ENCODE measurements at regions not wholly inside any gene's neighbourhood (a gene's known extent, or its start where the extent isn't known, plus 50 kb on each side); places are given as distances from the start of the nearest gene placed in this dataset.

DNA sequence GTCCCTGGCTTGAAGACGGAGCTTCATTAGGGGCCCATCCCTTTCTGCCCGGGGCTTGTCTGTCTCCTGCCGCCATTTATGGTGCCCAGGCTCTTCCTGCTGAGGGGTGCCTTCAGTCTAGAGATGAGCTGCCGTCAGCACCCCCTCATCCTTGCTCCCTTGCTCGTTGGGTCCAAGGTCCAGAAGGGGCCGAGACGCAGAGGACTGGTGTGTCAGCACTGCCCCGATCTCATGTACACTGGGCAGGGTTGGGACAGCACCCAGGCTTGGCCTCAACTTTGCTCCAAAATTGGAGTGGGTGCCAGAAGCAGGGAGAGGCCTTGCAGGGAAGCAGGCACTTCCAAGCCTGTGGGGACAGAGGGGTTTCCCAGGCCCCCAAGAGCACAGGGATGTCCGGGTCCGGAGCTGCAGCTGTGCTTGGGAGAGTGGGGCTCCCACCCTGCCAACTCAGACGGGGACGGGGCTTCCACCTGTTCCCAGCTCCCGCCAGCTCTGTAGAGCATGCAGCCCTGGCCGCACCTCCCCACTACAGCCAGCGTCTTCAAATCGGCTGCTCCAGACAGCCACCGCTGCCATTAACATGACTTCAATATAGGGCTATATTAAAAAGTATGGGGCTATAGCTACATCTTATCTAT, 488.8 kb downstream of the TENT5A start:
- ChIA-PET POLR2A (no interaction called here), CTCF (interaction anchor here (0.6 kb wide), 1 partner anchor 21 kb away, joined by 3 read pairs; no protein-coding TSS in a partner anchor)
- H3K27ac ChIP-seq (ENCODE audit: extremely low read depth, low read depth, low read length): no peak overlapping the region

DNA sequence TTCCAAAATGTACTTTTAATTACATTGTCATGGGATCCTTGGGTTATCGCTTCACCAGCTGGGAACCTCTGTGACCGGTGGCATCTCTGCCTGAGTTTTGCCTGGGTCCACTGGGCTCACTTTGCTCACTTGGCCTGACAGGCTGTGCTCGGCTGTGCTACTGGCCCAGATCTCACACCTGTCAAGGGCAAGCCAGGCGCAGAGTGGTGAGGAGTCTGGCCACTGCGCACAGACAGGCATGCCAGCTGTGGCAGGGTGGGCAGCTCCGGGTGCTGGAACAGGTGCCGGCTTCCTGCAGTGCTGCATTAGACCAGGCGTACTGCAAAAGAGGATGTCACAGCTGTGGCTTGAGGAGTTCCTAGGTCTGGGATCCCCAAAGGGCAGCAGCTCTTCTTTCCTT, 489.8 kb downstream of the TENT5A start:
- H3K4me1 ChIP-seq (ENCODE audit: control insufficient read depth, insufficient read depth, low read length): no peaks in the 10 kb centered on the region
- TF ChIP-seq, protein P1, sequence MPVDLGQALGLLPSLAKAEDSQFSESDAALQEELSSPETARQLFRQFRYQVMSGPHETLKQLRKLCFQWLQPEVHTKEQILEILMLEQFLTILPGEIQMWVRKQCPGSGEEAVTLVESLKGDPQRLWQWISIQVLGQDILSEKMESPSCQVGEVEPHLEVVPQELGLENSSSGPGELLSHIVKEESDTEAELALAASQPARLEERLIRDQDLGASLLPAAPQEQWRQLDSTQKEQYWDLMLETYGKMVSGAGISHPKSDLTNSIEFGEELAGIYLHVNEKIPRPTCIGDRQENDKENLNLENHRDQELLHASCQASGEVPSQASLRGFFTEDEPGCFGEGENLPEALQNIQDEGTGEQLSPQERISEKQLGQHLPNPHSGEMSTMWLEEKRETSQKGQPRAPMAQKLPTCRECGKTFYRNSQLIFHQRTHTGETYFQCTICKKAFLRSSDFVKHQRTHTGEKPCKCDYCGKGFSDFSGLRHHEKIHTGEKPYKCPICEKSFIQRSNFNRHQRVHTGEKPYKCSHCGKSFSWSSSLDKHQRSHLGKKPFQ (tag by site-specific recombination; IDR thresholded peaks at IDR 0.05): no peak
- TF ChIP-seq ZFP69B (tag by site-specific recombination; IDR thresholded peaks at IDR 0.05) (no peak), RBAK (tag by site-specific recombination; IDR thresholded peaks at IDR 0.05) (no peak), SCRT1 (tag by site-specific recombination; IDR thresholded peaks at IDR 0.05; ENCODE audit: borderline replicate concordance) (no peak), SP7 (tag by site-specific recombination; IDR thresholded peaks at IDR 0.05) (no peak), BCL11A (tag by site-specific recombination; IDR thresholded peaks at IDR 0.05; ENCODE audit: low read depth) (no peak), ZNF394 (tag by site-specific recombination; IDR thresholded peaks at IDR 0.05; ENCODE audit: borderline replicate concordance) (no peak), ZNF701 (tag by site-specific recombination; IDR thresholded peaks at IDR 0.05) (no peak), ZNF629 (tag by site-specific recombination; IDR thresholded peaks at IDR 0.05) (no peak), ZNF416 (tag by site-specific recombination; IDR thresholded peaks at IDR 0.05) (no peak), ZNF274 (IDR thresholded peaks at IDR 0.05; ENCODE audit: low read length) (no peak), ZNF274 (tag by site-specific recombination; IDR thresholded peaks at IDR 0.05; ENCODE audit: borderline replicate concordance) (no peak), ZNF560 (tag by site-specific recombination; IDR thresholded peaks at IDR 0.05; ENCODE audit: borderline replicate concordance) (no peak), ZNF768 (tag by site-specific recombination; IDR thresholded peaks at IDR 0.05) (no peak), ZNF621 (tag by site-specific recombination; IDR thresholded peaks at IDR 0.05) (no peak)
- TF ChIP-seq, protein P2, sequence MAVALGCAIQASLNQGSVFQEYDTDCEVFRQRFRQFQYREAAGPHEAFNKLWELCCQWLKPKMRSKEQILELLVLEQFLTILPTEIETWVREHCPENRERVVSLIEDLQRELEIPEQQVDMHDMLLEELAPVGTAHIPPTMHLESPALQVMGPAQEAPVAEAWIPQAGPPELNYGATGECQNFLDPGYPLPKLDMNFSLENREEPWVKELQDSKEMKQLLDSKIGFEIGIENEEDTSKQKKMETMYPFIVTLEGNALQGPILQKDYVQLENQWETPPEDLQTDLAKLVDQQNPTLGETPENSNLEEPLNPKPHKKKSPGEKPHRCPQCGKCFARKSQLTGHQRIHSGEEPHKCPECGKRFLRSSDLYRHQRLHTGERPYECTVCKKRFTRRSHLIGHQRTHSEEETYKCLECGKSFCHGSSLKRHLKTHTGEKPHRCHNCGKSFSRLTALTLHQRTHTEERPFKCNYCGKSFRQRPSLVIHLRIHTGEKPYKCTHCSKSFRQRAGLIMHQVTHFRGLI (tag by site-specific recombination; IDR thresholded peaks at IDR 0.05): no peak
- TF ChIP-seq, protein P3, sequence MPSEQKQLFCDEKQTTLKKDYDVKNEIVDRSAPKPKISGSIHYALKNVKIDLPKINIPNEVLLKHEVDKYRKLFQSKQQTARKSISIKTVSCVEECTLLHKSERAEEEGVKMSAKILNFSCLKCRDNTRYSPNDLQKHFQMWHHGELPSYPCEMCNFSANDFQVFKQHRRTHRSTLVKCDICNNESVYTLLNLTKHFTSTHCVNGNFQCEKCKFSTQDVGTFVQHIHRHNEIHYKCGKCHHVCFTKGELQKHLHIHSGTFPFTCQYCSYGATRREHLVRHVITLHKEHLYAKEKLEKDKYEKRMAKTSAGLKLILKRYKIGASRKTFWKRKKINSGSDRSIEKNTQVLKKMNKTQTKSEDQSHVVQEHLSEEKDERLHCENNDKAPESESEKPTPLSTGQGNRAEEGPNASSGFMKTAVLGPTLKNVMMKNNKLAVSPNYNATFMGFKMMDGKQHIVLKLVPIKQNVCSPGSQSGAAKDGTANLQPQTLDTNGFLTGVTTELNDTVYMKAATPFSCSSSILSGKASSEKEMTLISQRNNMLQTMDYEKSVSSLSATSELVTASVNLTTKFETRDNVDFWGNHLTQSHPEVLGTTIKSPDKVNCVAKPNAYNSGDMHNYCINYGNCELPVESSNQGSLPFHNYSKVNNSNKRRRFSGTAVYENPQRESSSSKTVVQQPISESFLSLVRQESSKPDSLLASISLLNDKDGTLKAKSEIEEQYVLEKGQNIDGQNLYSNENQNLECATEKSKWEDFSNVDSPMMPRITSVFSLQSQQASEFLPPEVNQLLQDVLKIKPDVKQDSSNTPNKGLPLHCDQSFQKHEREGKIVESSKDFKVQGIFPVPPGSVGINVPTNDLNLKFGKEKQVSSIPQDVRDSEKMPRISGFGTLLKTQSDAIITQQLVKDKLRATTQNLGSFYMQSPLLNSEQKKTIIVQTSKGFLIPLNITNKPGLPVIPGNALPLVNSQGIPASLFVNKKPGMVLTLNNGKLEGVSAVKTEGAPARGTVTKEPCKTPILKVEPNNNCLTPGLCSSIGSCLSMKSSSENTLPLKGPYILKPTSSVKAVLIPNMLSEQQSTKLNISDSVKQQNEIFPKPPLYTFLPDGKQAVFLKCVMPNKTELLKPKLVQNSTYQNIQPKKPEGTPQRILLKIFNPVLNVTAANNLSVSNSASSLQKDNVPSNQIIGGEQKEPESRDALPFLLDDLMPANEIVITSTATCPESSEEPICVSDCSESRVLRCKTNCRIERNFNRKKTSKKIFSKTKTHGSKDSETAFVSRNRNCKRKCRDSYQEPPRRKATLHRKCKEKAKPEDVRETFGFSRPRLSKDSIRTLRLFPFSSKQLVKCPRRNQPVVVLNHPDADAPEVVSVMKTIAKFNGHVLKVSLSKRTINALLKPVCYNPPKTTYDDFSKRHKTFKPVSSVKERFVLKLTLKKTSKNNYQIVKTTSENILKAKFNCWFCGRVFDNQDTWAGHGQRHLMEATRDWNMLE (tag by site-specific recombination; conservative IDR thresholded peaks at IDR 0.05; ENCODE audit: low read depth): no peak
- TF ChIP-seq, protein P4, sequence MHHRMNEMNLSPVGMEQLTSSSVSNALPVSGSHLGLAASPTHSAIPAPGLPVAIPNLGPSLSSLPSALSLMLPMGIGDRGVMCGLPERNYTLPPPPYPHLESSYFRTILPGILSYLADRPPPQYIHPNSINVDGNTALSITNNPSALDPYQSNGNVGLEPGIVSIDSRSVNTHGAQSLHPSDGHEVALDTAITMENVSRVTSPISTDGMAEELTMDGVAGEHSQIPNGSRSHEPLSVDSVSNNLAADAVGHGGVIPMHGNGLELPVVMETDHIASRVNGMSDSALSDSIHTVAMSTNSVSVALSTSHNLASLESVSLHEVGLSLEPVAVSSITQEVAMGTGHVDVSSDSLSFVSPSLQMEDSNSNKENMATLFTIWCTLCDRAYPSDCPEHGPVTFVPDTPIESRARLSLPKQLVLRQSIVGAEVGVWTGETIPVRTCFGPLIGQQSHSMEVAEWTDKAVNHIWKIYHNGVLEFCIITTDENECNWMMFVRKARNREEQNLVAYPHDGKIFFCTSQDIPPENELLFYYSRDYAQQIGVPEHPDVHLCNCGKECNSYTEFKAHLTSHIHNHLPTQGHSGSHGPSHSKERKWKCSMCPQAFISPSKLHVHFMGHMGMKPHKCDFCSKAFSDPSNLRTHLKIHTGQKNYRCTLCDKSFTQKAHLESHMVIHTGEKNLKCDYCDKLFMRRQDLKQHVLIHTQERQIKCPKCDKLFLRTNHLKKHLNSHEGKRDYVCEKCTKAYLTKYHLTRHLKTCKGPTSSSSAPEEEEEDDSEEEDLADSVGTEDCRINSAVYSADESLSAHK (tag by site-specific recombination; IDR thresholded peaks at IDR 0.05): no peak
- TF ChIP-seq, protein P5, sequence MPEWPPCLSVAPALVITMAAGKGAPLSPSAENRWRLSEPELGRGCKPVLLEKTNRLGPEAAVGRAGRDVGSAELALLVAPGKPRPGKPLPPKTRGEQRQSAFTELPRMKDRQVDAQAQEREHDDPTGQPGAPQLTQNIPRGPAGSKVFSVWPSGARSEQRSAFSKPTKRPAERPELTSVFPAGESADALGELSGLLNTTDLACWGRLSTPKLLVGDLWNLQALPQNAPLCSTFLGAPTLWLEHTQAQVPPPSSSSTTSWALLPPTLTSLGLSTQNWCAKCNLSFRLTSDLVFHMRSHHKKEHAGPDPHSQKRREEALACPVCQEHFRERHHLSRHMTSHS (tag by site-specific recombination; IDR thresholded peaks at IDR 0.05): no peak
- H3K36me3 ChIP-seq (ENCODE audit: control insufficient read depth in 2 of 2, insufficient read depth in 1 of 2, low read length in 2 of 2): no peaks in the 10 kb centered on the region
- POLR2A ChIA-PET: no interaction called here
- H3K9me3 ChIP-seq (ENCODE audit: control insufficient read depth, insufficient read depth, low read depth, low read length): no peaks in the 10 kb centered on the region
- H3K27ac ChIP-seq (ENCODE audit: extremely low read depth, low read depth, low read length): no peak overlapping the region
- CTCF ChIA-PET: interaction anchor here (0.6 to 1.3 kb wide), 2 partner anchors 12 to 20 kb away, joined by 3 read pairs; no protein-coding TSS in a partner anchor
- H3K4me3 ChIP-seq (ENCODE audit: low read depth, low read length): no peak overlapping the region

More for the DNA sequence above, 488.8 kb downstream of the TENT5A start:
- H3K4me1 ChIP-seq (ENCODE audit: control insufficient read depth, insufficient read depth, low read length): no peaks in the 10 kb centered on the region
- TF ChIP-seq ZNF792 (tag by site-specific recombination; IDR thresholded peaks at IDR 0.05) (no peak), ZNF146 (tag by site-specific recombination; IDR thresholded peaks at IDR 0.05) (no peak), ZBTB21 (tag by site-specific recombination; IDR thresholded peaks at IDR 0.05) (no peak), GLI4 (tag by site-specific recombination; IDR thresholded peaks at IDR 0.05) (no peak)
- no peaks in the 10 kb centered on the region for H3K36me3 ChIP-seq (ENCODE audit: control insufficient read depth in 2 of 2, insufficient read depth in 1 of 2, low read length in 2 of 2)
- no peak overlapping the region for H3K4me3 ChIP-seq (ENCODE audit: low read depth, low read length)
- H3K9me3 ChIP-seq (ENCODE audit: control insufficient read depth, insufficient read depth, low read depth, low read length): no peaks in the 10 kb centered on the region
